NT2/D1 (cell line): ENCODE measurements at regions not wholly inside any gene's neighbourhood (a gene's known extent, or its start where the extent isn't known, plus 50 kb on each side); places are given as distances from the start of the nearest gene placed in this dataset.

Experiments used
- YY1 ChIP-seq: IDR thresholded peaks from 2 replicates; pipeline ENCODE4 v1.6.1; 2011; ENCODE audit not compliant: insufficient read length, insufficient read depth
- ZNF274 ChIP-seq: IDR thresholded peaks from 2 replicates; pipeline ENCODE4 v1.6.1; 2011; ENCODE audit warnings: mild to moderate bottlenecking, low read depth, low read length

- no peak for TF ChIP-seq ZNF274
- TF ChIP-seq YY1, result no peak
Observed at GRCh38 chr13:50730496-50731351, 112.8 kb downstream of the DLEU7 start.
